ENCODE measurements at regions not wholly inside any gene's neighbourhood (a gene's known extent, or its start where the extent isn't known, plus 50 kb on each side); places are given as distances from the start of the nearest gene placed in this dataset.

DNA sequence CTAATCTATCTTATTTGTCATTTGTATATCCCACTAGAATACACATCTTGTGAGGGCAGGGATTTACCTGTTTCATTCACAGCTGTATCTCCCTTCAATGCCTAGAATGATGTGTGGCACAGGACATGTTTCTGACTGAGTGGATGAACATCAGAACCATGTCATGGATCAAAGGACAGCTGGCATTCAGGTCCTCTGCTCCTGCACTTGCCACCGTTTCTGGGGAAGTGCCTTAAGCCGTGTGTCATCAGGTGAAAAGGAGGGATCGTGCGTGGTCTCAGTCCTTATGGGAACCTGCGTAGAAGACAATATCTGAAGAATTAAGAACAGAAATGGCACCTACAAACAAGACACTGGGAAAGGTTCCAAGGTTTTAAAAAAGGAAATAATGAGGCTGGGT, 206.1 kb upstream of the GATA6 start:
- Histone ChIP-seq H4K20me1 (replicated peaks; ENCODE audit: control insufficient read depth, extremely low read depth, insufficient read depth, low read length) (no peaks in the 10 kb centered on the region), H3K36me3 (ENCODE audit: control insufficient read depth in 2 of 2, extremely low read depth in 1 of 2, insufficient read depth in 2 of 2, low read length in 2 of 2) (no peaks in the 10 kb centered on the region), H3K4me1 (ENCODE audit: control insufficient read depth, extremely low read depth, insufficient read depth, low read length) (no peaks in the 10 kb centered on the region), H3K9me3 (replicated peaks; ENCODE audit: control insufficient read depth, insufficient read depth, low read length) (no peaks in the 10 kb centered on the region), H3K27ac (ENCODE audit: insufficient read depth, low read depth, low read length) (no peak overlapping the region), H3K9me1 (replicated peaks; ENCODE audit: control insufficient read depth, extremely low read depth, insufficient read depth, low read length) (no peaks in the 10 kb centered on the region), H3K9ac (replicated peaks; ENCODE audit: extremely low read depth, insufficient read depth, low read length) (no peak overlapping the region), H3K27me3 (ENCODE audit: control insufficient read depth in 2 of 2, insufficient read depth in 2 of 2, low read length in 2 of 2) (peaks cover 5 to 7% of the 10 kb centered on the region in 2 experiments), H3K4me2 (ENCODE audit: insufficient read depth, low read length) (no peak overlapping the region), H3K4me3 (replicated peaks in 1 of 3; ENCODE audit: insufficient read depth in 1 of 3, low read depth in 1 of 3, low read length in 3 of 3) (no peak overlapping the region), H3K79me2 (ENCODE audit: control insufficient read depth, insufficient read depth, low read length) (no peaks in the 10 kb centered on the region), H2AFZ (ENCODE audit: low read depth, low read length) (no peak overlapping the region)
- POLR2A ChIA-PET, result no interaction called here
- dilution Hi-C loops (cut with MboI; ENCODE audit: extremely low pct_ligation_motif_present, low sequenced_read_pairs), result no loop called here
- no peak for DNase-seq (ENCODE audit: low read depth, low spot score)
- intact Hi-C loops (cut with micrococcal nuclease), result no loop called here
- TF ChIP-seq, protein P1, sequence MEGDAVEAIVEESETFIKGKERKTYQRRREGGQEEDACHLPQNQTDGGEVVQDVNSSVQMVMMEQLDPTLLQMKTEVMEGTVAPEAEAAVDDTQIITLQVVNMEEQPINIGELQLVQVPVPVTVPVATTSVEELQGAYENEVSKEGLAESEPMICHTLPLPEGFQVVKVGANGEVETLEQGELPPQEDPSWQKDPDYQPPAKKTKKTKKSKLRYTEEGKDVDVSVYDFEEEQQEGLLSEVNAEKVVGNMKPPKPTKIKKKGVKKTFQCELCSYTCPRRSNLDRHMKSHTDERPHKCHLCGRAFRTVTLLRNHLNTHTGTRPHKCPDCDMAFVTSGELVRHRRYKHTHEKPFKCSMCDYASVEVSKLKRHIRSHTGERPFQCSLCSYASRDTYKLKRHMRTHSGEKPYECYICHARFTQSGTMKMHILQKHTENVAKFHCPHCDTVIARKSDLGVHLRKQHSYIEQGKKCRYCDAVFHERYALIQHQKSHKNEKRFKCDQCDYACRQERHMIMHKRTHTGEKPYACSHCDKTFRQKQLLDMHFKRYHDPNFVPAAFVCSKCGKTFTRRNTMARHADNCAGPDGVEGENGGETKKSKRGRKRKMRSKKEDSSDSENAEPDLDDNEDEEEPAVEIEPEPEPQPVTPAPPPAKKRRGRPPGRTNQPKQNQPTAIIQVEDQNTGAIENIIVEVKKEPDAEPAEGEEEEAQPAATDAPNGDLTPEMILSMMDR (IDR thresholded peaks at IDR 0.05; ENCODE audit: extremely low read depth in 1 of 2, insufficient read depth in 1 of 2, low read depth in 1 of 2, low read length in 2 of 2), result no peak
- FAIRE-seq, result no peak
- BruUV-seq (replicated peaks), result no TSS peak
- CTCF ChIA-PET, result no interaction called here

DNA sequence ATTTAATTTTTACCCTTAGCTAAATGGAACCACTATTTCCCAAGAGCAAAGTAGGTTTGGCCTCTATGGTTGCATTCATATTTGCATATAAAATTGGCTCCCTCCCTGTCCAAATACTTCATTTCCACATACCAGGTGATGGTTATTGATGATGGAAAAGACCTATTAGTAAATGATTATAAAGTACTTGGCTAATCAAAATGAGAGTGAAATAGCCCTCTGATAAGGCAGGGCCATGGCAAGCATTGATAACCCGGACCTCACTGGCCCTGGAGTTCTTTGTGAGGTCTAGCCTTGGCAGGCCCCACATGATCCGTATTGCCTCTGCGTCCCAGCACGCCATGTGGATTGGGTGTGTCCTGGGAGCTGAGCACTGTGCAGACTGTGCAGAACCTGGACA, 201.1 kb upstream of the GATA6 start:
- intact Hi-C loops (cut with micrococcal nuclease), result no loop called here
- dilution Hi-C loops (cut with MboI; ENCODE audit: extremely low pct_ligation_motif_present, low sequenced_read_pairs), result no loop called here
- CTCF ChIA-PET, result no interaction called here
- H3K4me1 ChIP-seq (ENCODE audit: control insufficient read depth, extremely low read depth, insufficient read depth, low read length), result no peaks in the 10 kb centered on the region
- no peak overlapping the region for H3K4me3 ChIP-seq (replicated peaks in 1 of 3; ENCODE audit: insufficient read depth in 1 of 3, low read depth in 1 of 3, low read length in 3 of 3)
- no peaks in the 10 kb centered on the region for H3K9me3 ChIP-seq (replicated peaks; ENCODE audit: control insufficient read depth, insufficient read depth, low read length)
- no peak overlapping the region for H3K27ac ChIP-seq (ENCODE audit: insufficient read depth, low read depth, low read length)
- POLR2A ChIA-PET, result no interaction called here
- no peaks in the 10 kb centered on the region for H3K9me1 ChIP-seq (replicated peaks; ENCODE audit: control insufficient read depth, extremely low read depth, insufficient read depth, low read length)
- no peak overlapping the region for H3K9ac ChIP-seq (replicated peaks; ENCODE audit: extremely low read depth, insufficient read depth, low read length)
- no peaks in the 10 kb centered on the region for H4K20me1 ChIP-seq (replicated peaks; ENCODE audit: control insufficient read depth, extremely low read depth, insufficient read depth, low read length)
- no peaks in the 10 kb centered on the region for H3K36me3 ChIP-seq (ENCODE audit: control insufficient read depth in 2 of 2, extremely low read depth in 1 of 2, insufficient read depth in 2 of 2, low read length in 2 of 2)
- BruUV-seq (replicated peaks), result no TSS peak
- FAIRE-seq, result no peak
- no peaks in the 10 kb centered on the region for H3K79me2 ChIP-seq (ENCODE audit: control insufficient read depth, insufficient read depth, low read length)
- no peak for DNase-seq (ENCODE audit: low read depth, low spot score)
- no peak overlapping the region for H2AFZ ChIP-seq (ENCODE audit: low read depth, low read length)
- TF ChIP-seq, protein P1 (IDR thresholded peaks at IDR 0.05; ENCODE audit: extremely low read depth in 1 of 2, insufficient read depth in 1 of 2, low read depth in 1 of 2, low read length in 2 of 2), result no peak
- TF ChIP-seq POLR2AphosphoS5 (IDR thresholded peaks at IDR 0.05; ENCODE audit: insufficient read depth, low read depth, low read length) (no peak), POLR2A (IDR thresholded peaks at IDR 0.05; ENCODE audit: low read depth, low read length) (no peak), GATA2 (IDR thresholded peaks at IDR 0.05; ENCODE audit: insufficient read depth, insufficient read length, low read depth, low read length) (no peak)
- TF ChIP-seq, protein P2, sequence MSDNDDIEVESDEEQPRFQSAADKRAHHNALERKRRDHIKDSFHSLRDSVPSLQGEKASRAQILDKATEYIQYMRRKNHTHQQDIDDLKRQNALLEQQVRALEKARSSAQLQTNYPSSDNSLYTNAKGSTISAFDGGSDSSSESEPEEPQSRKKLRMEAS (IDR thresholded peaks at IDR 0.05; ENCODE audit: insufficient read depth, insufficient read length), result no peak
- H3K4me2 ChIP-seq (ENCODE audit: insufficient read depth, low read length), result no peak overlapping the region
- peaks cover 0 to 2% of the 10 kb centered on the region in 2 experiments for H3K27me3 ChIP-seq (ENCODE audit: control insufficient read depth in 2 of 2, insufficient read depth in 2 of 2, low read length in 2 of 2)

All from endothelial cell of umbilical vein (primary cell).